ENCODE measurements at regions not wholly inside any gene's neighbourhood (a gene's known extent, or its start where the extent isn't known, plus 50 kb on each side); places are given as distances from the start of the nearest gene placed in this dataset.

GRCh38 chr5:38023371-38023770 lies 183.5 kb upstream of the GDNF start:
- H3K9me3 ChIP-seq (ENCODE audit: control insufficient read depth, insufficient read depth, low read length) = no peaks in the 10 kb centered on the region
- no peaks in the 10 kb centered on the region for H3K4me1 ChIP-seq (ENCODE audit: control insufficient read depth, low read length)
- H3F3A ChIP-seq (ENCODE audit: control insufficient read depth, insufficient read depth) = no peaks in the 10 kb centered on the region
- no peak overlapping the region for H3K27ac ChIP-seq (ENCODE audit: low read depth, low read length)
- no peak overlapping the region for H3K4me3 ChIP-seq (ENCODE audit: low read length)
- no peaks in the 10 kb centered on the region for H3K9me2 ChIP-seq (replicated peaks; ENCODE audit: control insufficient read depth, low read length)
- no peak overlapping the region for H3K4me2 ChIP-seq (ENCODE audit: low read length)
- H3K79me2 ChIP-seq (ENCODE audit: control insufficient read depth, low read length) = no peaks in the 10 kb centered on the region
- no peaks in the 10 kb centered on the region for H3K36me3 ChIP-seq (ENCODE audit: control insufficient read depth, low read length)
- no peaks in the 10 kb centered on the region for H4K20me1 ChIP-seq (ENCODE audit: control insufficient read depth, insufficient read depth, low read depth, low read length)
- TF ChIP-seq CTCF (IDR thresholded peaks at IDR 0.05; ENCODE audit: low read depth, low read length, poor library complexity, severe bottlenecking) = no peak
- no peak for TF ChIP-seq EZH2phosphoT487 (IDR thresholded peaks at IDR 0.05; ENCODE audit: borderline replicate concordance, low read length)
- no peaks in the 10 kb centered on the region for H3K27me3 ChIP-seq (ENCODE audit: control insufficient read depth, low read length)

- H3K27me3 ChIP-seq (ENCODE audit: control insufficient read depth, low read length) = no peaks in the 10 kb centered on the region
- no peaks in the 10 kb centered on the region for H3K9me2 ChIP-seq (replicated peaks; ENCODE audit: control insufficient read depth, low read length)
- H3K4me1 ChIP-seq (ENCODE audit: control insufficient read depth, low read length) = no peaks in the 10 kb centered on the region
- no peak overlapping the region for H3K27ac ChIP-seq (ENCODE audit: low read depth, low read length)
- H3K9me3 ChIP-seq (ENCODE audit: control insufficient read depth, insufficient read depth, low read length) = no peaks in the 10 kb centered on the region
- no peak overlapping the region for H3K4me3 ChIP-seq (ENCODE audit: low read length)
- H4K20me1 ChIP-seq (ENCODE audit: control insufficient read depth, insufficient read depth, low read depth, low read length) = no peaks in the 10 kb centered on the region
- no peak overlapping the region for H3K4me2 ChIP-seq (ENCODE audit: low read length)
- H3K36me3 ChIP-seq (ENCODE audit: control insufficient read depth, low read length) = no peaks in the 10 kb centered on the region
- no peak for TF ChIP-seq EZH2phosphoT487 (IDR thresholded peaks at IDR 0.05; ENCODE audit: borderline replicate concordance, low read length)
- TF ChIP-seq CTCF (IDR thresholded peaks at IDR 0.05; ENCODE audit: low read depth, low read length, poor library complexity, severe bottlenecking) = no peak
- no peaks in the 10 kb centered on the region for H3K79me2 ChIP-seq (ENCODE audit: control insufficient read depth, low read length)
- no peaks in the 10 kb centered on the region for H3F3A ChIP-seq (ENCODE audit: control insufficient read depth, insufficient read depth)
Measured at GRCh38 chr5:38022631-38023030, 182.8 kb upstream of the GDNF start.

- Histone ChIP-seq H3K4me2 (ENCODE audit: low read length) (no peak overlapping the region), H3K9me2 (replicated peaks; ENCODE audit: control insufficient read depth, low read length) (no peaks in the 10 kb centered on the region), H3K4me1 (ENCODE audit: control insufficient read depth, low read length) (no peaks in the 10 kb centered on the region), H3K9me3 (ENCODE audit: control insufficient read depth, insufficient read depth, low read length) (no peaks in the 10 kb centered on the region), H3K36me3 (ENCODE audit: control insufficient read depth, low read length) (no peaks in the 10 kb centered on the region), H3K79me2 (ENCODE audit: control insufficient read depth, low read length) (no peaks in the 10 kb centered on the region), H3K4me3 (ENCODE audit: low read length) (no peak overlapping the region), H3F3A (ENCODE audit: control insufficient read depth, insufficient read depth) (no peaks in the 10 kb centered on the region), H3K27me3 (ENCODE audit: control insufficient read depth, low read length) (no peaks in the 10 kb centered on the region), H3K27ac (ENCODE audit: low read depth, low read length) (no peak overlapping the region), H4K20me1 (ENCODE audit: control insufficient read depth, insufficient read depth, low read depth, low read length) (no peaks in the 10 kb centered on the region)
- no peak for TF ChIP-seq CTCF (IDR thresholded peaks at IDR 0.05; ENCODE audit: low read depth, low read length, poor library complexity, severe bottlenecking)
- TF ChIP-seq EZH2phosphoT487 (IDR thresholded peaks at IDR 0.05; ENCODE audit: borderline replicate concordance, low read length) = no peak
Measured at GRCh38 chr5:38018016-38018415, 178.2 kb upstream of the GDNF start.

- H3F3A ChIP-seq (ENCODE audit: control insufficient read depth, insufficient read depth) = no peaks in the 10 kb centered on the region
- H3K9me2 ChIP-seq (replicated peaks; ENCODE audit: control insufficient read depth, low read length) = no peaks in the 10 kb centered on the region
- no peaks in the 10 kb centered on the region for H3K79me2 ChIP-seq (ENCODE audit: control insufficient read depth, low read length)
- H3K27me3 ChIP-seq (ENCODE audit: control insufficient read depth, low read length) = no peaks in the 10 kb centered on the region
- no peak overlapping the region for H3K4me2 ChIP-seq (ENCODE audit: low read length)
- H3K27ac ChIP-seq (ENCODE audit: low read depth, low read length) = no peak overlapping the region
- H3K4me1 ChIP-seq (ENCODE audit: control insufficient read depth, low read length) = no peaks in the 10 kb centered on the region
- no peak overlapping the region for H3K4me3 ChIP-seq (ENCODE audit: low read length)
- no peaks in the 10 kb centered on the region for H3K36me3 ChIP-seq (ENCODE audit: control insufficient read depth, low read length)
- H3K9me3 ChIP-seq (ENCODE audit: control insufficient read depth, insufficient read depth, low read length) = no peaks in the 10 kb centered on the region
- H4K20me1 ChIP-seq (ENCODE audit: control insufficient read depth, insufficient read depth, low read depth, low read length) = no peaks in the 10 kb centered on the region
- TF ChIP-seq CTCF (IDR thresholded peaks at IDR 0.05; ENCODE audit: low read depth, low read length, poor library complexity, severe bottlenecking) = no peak
- no peak for TF ChIP-seq EZH2phosphoT487 (IDR thresholded peaks at IDR 0.05; ENCODE audit: borderline replicate concordance, low read length)
Measured at GRCh38 chr5:38013107-38013506, 173.3 kb upstream of the GDNF start.

Data from DOHH2 (cell line).